Smooth muscle cell (in vitro differentiated cells): ENCODE measurements at regions not wholly inside any gene's neighbourhood (a gene's known extent, or its start where the extent isn't known, plus 50 kb on each side); places are given as distances from the start of the nearest gene placed in this dataset.

Experiments
- DNase-seq: peaks from one replicate; lab custom pipeline; 2025; ENCODE audit not compliant: unreplicated experiment; lab: John Stamatoyannopoulos, UW
- H2AFZ ChIP-seq: fragments of 200-600 bp; sonication (generic); 2 replicates; pipeline ENCODE4 v1.6.0; 2016; ENCODE audit warnings: antibody characterized with exemption, low read depth, mild to moderate bottlenecking
- H3F3A ChIP-seq: fragments of 200-600 bp; sonication (generic); 2 replicates; pipeline ENCODE4 v1.6.0; 2017; ENCODE audit warnings: antibody characterized with exemption, low read depth
- H3K27ac ChIP-seq: fragments of 200-600 bp; sonication (generic); 2 replicates; pipeline ENCODE4 v1.5.1; 2016; ENCODE audit warnings: low read depth, mild to moderate bottlenecking
- H3K27me3 ChIP-seq: fragments of 200-600 bp; sonication (generic); 2 replicates; pipeline ENCODE4 v1.6.1; 2016; ENCODE audit warnings: low read depth, mild to moderate bottlenecking
- H3K36me3 ChIP-seq: fragments of 200-600 bp; sonication (generic); 2 replicates; pipeline ENCODE4 v1.5.1; 2016; ENCODE audit warnings: low read depth
- H3K4me1 ChIP-seq: fragments of 200-600 bp; sonication (generic); 2 replicates; pipeline ENCODE4 v1.5.1; 2016; ENCODE audit warnings: low read depth
- H3K4me2 ChIP-seq: fragments of 200-600 bp; sonication (generic); 2 replicates; pipeline ENCODE4 v1.6.0; 2016; ENCODE audit warnings: mild to moderate bottlenecking
- H3K4me3 ChIP-seq: fragments of 200-600 bp; sonication (generic); 2 replicates; pipeline ENCODE4 v1.5.1; 2016; ENCODE audit warnings: mild to moderate bottlenecking
- H3K79me2 ChIP-seq: fragments of 200-600 bp; sonication (generic); 2 replicates; pipeline ENCODE4 v1.6.0; 2016; ENCODE audit warnings: low read depth, mild to moderate bottlenecking
- H3K9ac ChIP-seq: fragments of 200-600 bp; sonication (generic); 2 replicates; pipeline ENCODE4 v1.6.0; 2016; ENCODE audit warnings: low read depth
- H3K9me3 ChIP-seq: fragments of 200-600 bp; sonication (generic); replicated peaks from 2 replicates; pipeline ENCODE4 v1.5.1; 2016; ENCODE audit warnings: low read depth
- H4K20me1 ChIP-seq: fragments of 200-600 bp; sonication (generic); 2 replicates; pipeline ENCODE4 v1.6.0; 2016; ENCODE audit warnings: low read depth
- CTCF ChIP-seq: fragments of 200-600 bp; sonication (generic); IDR thresholded peaks from 2 replicates; pipeline ENCODE4 v1.5.1; 2017; ENCODE audit warnings: borderline replicate concordance, mild to moderate bottlenecking, antibody characterized with exemption; ENCODE audit not compliant: insufficient read depth, poor library complexity, severe bottlenecking
- WGBS: methylation state at CpG from one replicate; pipeline ENCODE4 v1.1.7; 2016; ENCODE audit warnings: low lambda C conversion rate; 5-methylcytosine and 5-hydroxymethylcytosine counted together

GRCh38 chr14:106556665-106557289 is 1030.4 kb downstream of the TMEM121 start:
- DNase-seq: no peak
- no peak for TF ChIP-seq CTCF

GRCh38 chr14:106562451-106562850 is 1036.1 kb downstream of the TMEM121 start:
- no peak for TF ChIP-seq CTCF

More at GRCh38 chr14:106556665-106557289, 1030.4 kb downstream of the TMEM121 start:
- no peaks in the 10 kb centered on the region for H3K4me1 ChIP-seq
- H3F3A ChIP-seq: no peaks in the 10 kb centered on the region
- peaks cover 7% of the 10 kb centered on the region for H3K9me3 ChIP-seq
- H3K9ac ChIP-seq: no peak overlapping the region
- no peak overlapping the region for H3K4me3 ChIP-seq
- no peaks in the 10 kb centered on the region for H3K27me3 ChIP-seq
- H3K79me2 ChIP-seq: no peaks in the 10 kb centered on the region
- H3K27ac ChIP-seq: no peak overlapping the region
- H4K20me1 ChIP-seq: no peaks in the 10 kb centered on the region
- no peaks in the 10 kb centered on the region for H3K36me3 ChIP-seq
- WGBS: 48% methylated on average over 13 of the region's 13 CpGs
- no peak overlapping the region for H2AFZ ChIP-seq
- H3K4me2 ChIP-seq: no peak overlapping the region

GRCh38 chr14:106564058-106564643 is 1037.8 kb downstream of the TMEM121 start:
- no peak overlapping the region for H2AFZ ChIP-seq
- no peaks in the 10 kb centered on the region for H4K20me1 ChIP-seq
- H3K4me3 ChIP-seq: no peak overlapping the region
- no peak overlapping the region for H3K27ac ChIP-seq
- no peaks in the 10 kb centered on the region for H3K36me3 ChIP-seq
- no peak for DNase-seq
- H3K9ac ChIP-seq: no peak overlapping the region
- no peaks in the 10 kb centered on the region for H3K4me1 ChIP-seq
- H3F3A ChIP-seq: no peaks in the 10 kb centered on the region
- H3K9me3 ChIP-seq: peaks cover 3% of the 10 kb centered on the region
- 68% methylated on average over 14 of the region's 14 CpGs for WGBS
- no peak for TF ChIP-seq CTCF
- H3K4me2 ChIP-seq: no peak overlapping the region
- no peaks in the 10 kb centered on the region for H3K27me3 ChIP-seq
- no peaks in the 10 kb centered on the region for H3K79me2 ChIP-seq

More at GRCh38 chr14:106562451-106562850, 1036.1 kb downstream of the TMEM121 start:
- no peak for DNase-seq
- Histone ChIP-seq H3K36me3 (no peaks in the 10 kb centered on the region), H4K20me1 (no peaks in the 10 kb centered on the region), H3K4me1 (no peaks in the 10 kb centered on the region), H3K27ac (no peak overlapping the region), H3F3A (no peaks in the 10 kb centered on the region), H3K4me2 (no peak overlapping the region), H3K4me3 (no peak overlapping the region), H3K9ac (no peak overlapping the region), H3K79me2 (no peaks in the 10 kb centered on the region), H3K9me3 (peaks cover 7% of the 10 kb centered on the region), H2AFZ (no peak overlapping the region), H3K27me3 (no peaks in the 10 kb centered on the region)
- WGBS: 39% methylated on average over 6 of the region's 6 CpGs

GRCh38 chr14:106578481-106578880 is 1052.1 kb downstream of the TMEM121 start:
- no peak overlapping the region for H3K9ac ChIP-seq
- no peak overlapping the region for H3K4me3 ChIP-seq
- H3K4me2 ChIP-seq: no peak overlapping the region
- H3K79me2 ChIP-seq: no peaks in the 10 kb centered on the region
- no peaks in the 10 kb centered on the region for H3K36me3 ChIP-seq
- no peaks in the 10 kb centered on the region for H3F3A ChIP-seq
- DNase-seq: no peak
- no peaks in the 10 kb centered on the region for H3K27me3 ChIP-seq
- H3K9me3 ChIP-seq: no peaks in the 10 kb centered on the region
- 69% methylated on average over 11 of the region's 11 CpGs for WGBS
- no peaks in the 10 kb centered on the region for H4K20me1 ChIP-seq
- no peak overlapping the region for H3K27ac ChIP-seq
- TF ChIP-seq CTCF: no peak
- no peaks in the 10 kb centered on the region for H3K4me1 ChIP-seq
- H2AFZ ChIP-seq: no peak overlapping the region
